Stimulated activated CD8-positive, alpha-beta memory T cell treated with anti-CD3 and anti-CD28 coated beads, Interleukin-4, amount 100 ng/mL, for 48 hours (primary cell): ENCODE measurements at regions not wholly inside any gene's neighbourhood (a gene's known extent, or its start where the extent isn't known, plus 50 kb on each side); places are given as distances from the start of the nearest gene placed in this dataset.

Source experiments
- DNase-seq: peaks from one replicate; pipeline ENCODE4 v3.0.0-alpha.2; 2020

GRCh38 chr18:39764873-39765272 is 2190.2 kb upstream of the PIK3C3 start:
- no peak for DNase-seq

- DNase-seq = no peak
Observed at GRCh38 chr18:39761273-39761672, 2193.8 kb upstream of the PIK3C3 start.

DNA sequence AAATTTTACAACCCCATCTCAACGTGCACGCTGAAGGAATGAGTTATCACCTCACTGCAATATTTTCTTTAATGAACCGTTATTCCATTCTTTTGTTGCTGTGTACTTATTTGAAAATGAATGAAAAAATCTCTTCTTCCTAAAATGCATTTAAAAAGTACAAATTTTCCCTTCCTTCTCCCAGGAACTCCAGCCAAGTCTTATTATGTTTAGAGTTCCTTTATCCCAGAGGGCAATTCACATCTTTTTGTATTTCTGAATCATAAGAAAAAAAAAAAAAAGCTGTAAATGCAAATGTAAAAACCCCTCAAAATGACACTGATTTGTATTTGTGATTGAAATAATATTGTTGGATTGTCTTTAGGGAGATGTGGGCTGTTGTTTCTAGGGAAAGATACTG is 2194.3 kb upstream of the CELF4 start:
- DNase-seq = no peak

DNA sequence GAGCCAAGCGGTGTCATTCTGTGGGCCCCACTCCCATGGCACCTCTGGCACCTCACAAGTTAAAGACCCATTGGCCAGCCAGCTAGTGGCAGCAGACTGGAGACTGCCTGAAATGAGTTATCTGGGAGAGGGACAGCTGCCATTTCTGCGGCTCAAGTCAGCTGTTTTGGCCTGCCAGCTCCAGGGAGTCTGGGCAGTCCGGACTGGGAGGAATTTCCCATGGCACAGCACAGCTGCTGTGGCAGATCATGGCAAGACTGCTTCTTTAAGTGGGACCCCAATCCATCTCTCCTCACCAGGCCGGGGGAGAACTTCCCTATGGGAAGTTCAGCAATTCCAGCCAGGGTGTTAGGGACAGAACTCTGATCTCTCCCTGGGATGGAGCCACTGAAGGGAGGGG is 2187.6 kb upstream of the CELF4 start:
- no peak for DNase-seq

GRCh38 chr18:39752351-39752750 is 2186.8 kb upstream of the CELF4 start:
- no peak for DNase-seq

- DNase-seq = no peak
Observed at GRCh38 chr18:39751921-39752320, 2186.3 kb upstream of the CELF4 start.

GRCh38 chr18:39751161-39751560 is 2185.6 kb upstream of the CELF4 start:
- DNase-seq = no peak

GRCh38 chr18:39749154-39749553 is 2183.6 kb upstream of the CELF4 start:
- no peak for DNase-seq

DNA sequence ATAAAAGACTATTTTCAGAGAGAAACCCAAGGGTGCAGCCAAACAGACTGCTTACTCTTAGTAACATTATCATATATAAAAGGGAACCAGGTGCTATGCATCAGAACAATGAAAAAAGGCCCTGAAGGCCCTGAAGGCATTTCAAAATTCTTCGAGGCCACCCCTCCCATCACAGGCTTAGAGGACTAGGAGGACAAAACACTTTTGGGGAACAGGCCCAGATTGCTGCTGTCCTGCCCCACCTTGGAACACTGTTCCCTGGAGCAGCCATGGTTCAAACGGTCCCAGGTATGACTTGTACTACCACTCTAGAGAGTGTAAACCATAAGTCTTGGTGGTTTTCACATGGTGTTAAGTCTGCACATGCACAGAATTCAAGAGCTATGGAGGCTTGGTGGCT is 2183.1 kb upstream of the CELF4 start:
- DNase-seq = no peak

- DNase-seq = no peak
Observed at GRCh38 chr18:39746201-39746600, 2180.6 kb upstream of the CELF4 start.

GRCh38 chr18:39743463-39743862 is 2177.9 kb upstream of the CELF4 start:
- DNase-seq = no peak

GRCh38 chr18:39741755-39742466 is 2176.3 kb upstream of the CELF4 start:
- DNase-seq = no peak

- DNase-seq = no peak
Observed at GRCh38 chr18:39737869-39738268, 2172.3 kb upstream of the CELF4 start.

- no peak for DNase-seq
Observed at GRCh38 chr18:39732918-39733317, 2167.3 kb upstream of the CELF4 start.

DNA sequence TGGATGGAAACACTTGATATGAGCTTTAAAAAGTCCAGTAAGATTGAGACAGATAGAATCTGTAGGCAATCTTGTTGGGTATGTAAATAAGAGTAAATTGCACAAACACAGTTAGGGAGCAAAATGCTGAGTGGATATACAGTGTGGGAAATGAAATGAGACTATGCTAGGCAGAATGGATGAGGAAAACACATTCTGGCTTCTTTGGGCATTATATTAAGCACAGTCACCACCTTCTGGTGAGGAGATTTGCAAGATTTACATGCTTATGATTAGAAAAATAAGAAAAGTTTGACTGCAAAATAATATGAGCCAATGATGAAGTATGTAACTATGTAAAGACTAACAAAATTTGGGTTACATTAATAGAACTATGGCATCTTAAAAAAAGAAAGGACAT is 2165.0 kb upstream of the CELF4 start:
- no peak for DNase-seq

- no peak for DNase-seq
Observed at GRCh38 chr18:39724652-39725051, 2159.1 kb upstream of the CELF4 start.

DNA sequence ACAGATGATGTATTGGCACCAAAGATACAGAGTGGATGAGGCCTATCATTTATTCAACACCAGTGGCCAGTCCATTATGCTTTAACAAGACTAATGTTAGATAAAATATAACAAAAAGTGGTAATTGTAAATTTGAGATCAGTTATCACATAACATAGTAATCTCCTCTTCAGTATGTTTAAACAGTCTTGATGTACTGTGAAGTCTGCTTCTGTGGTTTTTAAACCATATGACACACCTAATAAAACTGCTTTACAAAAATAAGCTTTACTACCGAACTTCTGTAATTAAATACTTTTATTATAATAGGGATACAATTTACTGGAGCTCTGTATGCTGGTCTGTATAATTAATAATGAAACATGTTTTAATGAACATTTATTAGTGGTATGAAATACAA is 2156.1 kb upstream of the CELF4 start:
- no peak for DNase-seq

DNA sequence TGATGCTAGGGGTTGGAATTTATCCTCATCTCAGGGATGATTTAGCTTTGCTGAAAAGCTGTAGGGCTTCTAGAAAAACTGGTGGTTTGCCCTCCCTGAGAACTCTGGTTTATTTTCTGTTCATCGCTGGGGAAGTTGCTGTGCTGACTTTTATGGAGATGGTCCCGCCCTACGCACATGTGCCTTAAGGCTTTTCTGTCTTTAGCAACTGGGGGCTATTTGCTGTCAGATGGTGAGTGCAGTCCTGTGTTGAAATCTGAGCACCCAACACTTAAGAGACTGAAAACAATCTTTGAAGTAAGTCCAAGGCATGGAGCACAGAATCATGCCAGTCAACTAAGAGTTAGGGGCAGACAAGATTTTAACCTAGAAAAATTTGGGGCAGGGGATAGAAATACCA is 2148.4 kb upstream of the CELF4 start:
- no peak for DNase-seq

DNA sequence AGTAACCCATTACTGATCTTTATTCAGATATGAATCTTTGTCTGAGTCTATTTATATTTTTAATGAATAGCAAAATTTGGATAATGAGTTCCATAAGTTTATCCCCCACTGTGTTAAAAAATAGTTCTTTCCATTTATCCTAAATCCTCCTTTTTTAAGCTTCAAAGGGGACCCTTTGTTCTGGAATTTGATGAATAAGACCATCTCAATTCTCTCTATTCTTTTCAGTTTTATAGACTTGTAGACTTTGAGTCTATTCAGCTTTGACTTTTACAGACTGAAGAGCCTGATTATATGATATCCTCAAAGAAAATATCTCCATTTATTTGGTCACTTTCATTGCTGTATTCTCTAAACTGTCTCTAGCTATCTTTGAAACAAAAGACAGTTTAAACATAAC is 2146.1 kb upstream of the CELF4 start:
- no peak for DNase-seq

DNA sequence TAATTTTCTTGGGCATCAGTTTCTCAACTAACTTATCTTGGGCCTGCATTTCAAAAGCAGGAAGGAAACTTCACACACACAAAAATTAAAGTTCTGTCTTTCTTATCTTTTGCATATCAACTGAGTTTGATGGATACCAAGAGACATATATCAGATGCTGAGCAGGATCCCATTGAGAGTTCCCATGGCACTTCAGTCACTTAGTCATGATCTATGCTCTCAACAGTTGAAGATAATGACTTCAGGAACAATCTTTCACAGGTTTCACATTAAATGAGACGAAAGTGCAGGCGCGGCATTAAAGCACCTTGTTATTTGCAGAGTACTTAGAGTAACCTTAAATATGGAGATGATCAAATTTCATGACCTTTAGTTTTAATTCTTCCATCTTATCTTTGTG is 2139.8 kb upstream of the CELF4 start:
- DNase-seq = no peak

DNA sequence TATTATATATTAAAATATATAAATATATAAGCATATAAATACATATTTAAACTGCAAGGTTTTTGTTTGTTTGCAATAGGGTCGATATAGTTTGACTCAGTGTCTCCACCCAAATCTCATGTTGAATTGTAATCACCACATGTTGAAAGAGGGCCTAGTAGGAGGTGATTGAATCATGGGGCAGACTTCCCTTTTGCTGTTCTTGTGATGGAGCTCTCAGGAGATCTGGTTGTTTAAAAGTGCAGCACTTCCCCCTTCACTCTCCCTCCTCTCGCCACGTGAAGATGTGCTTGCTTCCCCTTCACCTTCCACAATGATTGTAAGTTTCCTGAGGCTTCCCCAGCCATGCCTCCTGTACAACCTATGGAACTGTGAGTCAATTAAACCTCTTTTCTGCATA is 2137.3 kb upstream of the CELF4 start:
- no peak for DNase-seq

DNA sequence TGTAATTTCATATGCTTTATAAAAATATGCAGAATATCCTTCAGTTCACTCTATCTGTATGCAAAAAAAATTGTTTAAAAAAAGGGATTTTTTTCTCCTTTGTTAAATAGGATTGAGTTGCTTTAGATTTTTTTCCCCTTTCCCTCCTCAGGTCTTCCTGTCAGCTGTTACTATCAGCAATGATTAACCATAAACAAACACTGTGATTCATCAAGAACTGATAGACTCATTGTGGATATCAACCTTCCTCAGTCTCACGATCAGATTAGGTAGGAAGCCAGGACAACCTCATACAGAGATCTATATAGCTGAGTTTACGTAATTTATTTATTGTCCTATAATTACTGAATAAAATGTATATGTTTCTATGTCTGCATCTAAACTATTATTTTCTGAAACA is 2136.2 kb upstream of the CELF4 start:
- no peak for DNase-seq

DNA sequence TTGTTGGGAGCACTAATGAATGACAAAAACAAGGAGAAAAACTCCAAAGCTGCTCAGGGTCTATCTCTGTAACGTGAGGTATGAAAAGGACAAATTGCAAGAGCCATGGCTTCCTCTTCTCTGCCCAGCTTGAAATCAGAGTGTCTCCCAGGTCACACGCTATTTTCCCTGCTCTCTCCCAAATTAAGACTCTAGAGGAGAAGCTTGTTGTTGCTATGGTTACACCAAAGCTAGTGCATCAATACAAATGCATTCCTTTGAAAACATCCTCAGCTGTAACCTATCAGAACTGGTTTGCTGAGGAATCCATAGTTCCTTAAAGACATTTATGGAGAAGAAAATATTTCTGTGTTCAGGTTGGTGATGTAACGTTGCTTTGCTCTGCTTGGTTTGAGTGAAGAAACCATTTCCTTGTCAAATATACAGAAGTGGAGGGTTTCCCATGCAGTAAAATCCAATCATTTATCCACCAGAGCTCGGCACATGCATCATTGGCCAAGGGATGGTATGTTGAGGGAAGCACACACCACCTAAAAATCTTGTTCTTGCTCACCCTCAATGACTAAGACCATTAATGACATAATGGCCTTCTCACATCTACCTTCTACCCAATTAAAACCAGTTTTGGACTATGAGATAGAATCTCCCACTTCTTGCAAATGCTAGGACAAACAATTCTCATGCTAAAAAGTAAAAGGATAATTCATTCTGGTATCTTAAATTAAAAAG is 2135.6 kb upstream of the CELF4 start:
- no peak for DNase-seq

- DNase-seq = no peak
Observed at GRCh38 chr18:39699340-39699964, 2133.9 kb upstream of the CELF4 start.
